CD4-positive, alpha-beta T cell treated with Interleukin-4 for 4 hours (primary cell): ENCODE measurements at regions not wholly inside any gene's neighbourhood (a gene's known extent, or its start where the extent isn't known, plus 50 kb on each side); places are given as distances from the start of the nearest gene placed in this dataset.
"Not testable (repeated sequence)": the region's sequence is repeated elsewhere in the genome, so short reads cannot be mapped to it uniquely, and the experiment has no call there.

ENCODE experiments used
- DNase-seq: peaks from one replicate; pipeline ENCODE4 v3.0.0-alpha.2; 2020

DNA sequence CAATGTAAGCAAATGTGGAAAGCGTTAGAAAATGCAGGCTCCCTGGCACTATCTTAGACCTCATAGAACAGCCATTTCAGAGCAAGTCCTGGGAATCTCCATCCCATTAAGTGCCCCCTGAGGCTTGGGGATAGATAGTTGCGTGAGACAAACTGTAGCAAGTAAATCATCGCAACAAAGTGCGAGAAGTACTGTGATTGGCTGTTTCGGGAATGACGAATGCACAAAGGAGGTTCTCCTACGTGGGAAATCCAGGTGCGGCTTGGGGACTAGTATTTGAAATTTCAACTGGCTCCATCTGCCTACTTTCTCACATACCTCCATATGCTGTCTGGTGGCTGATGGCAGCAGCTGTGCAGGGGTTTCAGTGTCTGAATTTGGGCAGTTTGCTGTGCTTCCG is 84.5 kb downstream of the PLEKHG1 start:
- DNase-seq: no peak

DNA sequence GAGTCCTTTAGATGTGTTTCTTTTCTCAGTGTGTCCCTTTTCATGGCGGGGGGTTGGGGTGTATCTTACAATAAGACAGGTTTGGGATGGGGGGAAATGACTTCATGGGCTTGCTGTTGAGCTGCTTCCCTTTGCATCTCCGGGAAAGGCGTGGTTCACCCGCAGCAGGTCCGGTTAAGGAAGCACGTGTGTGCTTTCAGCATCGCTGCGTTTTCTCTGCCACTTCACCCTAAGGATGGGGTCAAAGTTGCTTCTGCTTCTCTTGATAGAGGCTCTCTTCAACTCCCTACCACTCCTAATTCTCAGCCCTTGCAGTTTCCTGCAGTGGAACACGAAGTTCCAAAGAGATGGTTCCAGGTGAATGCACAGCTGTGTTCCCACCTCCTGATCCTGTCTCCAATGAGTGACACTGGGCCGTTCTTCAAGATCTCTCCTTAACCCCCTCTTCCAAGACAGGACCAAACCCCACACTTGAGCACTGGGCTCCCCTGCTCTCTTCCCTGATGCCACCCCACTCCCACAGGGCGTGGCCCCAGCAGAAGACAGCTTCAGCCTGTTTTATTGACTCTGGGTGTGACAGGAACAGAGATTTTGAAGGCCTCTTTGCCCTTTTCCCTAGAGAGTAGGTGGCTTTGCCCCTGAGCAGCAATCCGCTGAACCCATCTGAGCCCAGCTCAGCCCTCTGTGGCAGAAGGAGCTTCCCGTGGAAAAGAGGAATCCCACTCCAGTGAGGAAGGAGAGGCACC is 85.2 kb downstream of the PLEKHG1 start:
- no peak for DNase-seq

DNA sequence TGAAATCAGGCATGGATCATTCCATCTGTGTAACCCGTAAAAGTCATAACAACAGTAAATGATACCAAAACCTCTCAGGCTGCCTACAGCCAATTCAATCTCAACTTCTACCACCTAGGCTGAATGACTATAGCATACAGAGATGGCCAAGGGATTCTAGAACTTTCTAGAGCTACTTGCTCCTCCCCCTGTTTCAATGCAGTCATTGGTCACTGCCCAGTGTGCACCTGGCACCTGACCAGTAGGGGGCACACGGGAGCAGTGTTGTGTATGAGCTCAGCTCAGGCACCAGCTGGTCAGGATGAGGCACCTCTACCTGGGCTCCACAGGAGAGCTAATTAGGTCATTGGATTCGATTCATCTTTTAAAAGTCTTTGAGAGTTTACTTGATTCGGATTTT is 86.2 kb downstream of the PLEKHG1 start:
- DNase-seq: peak; percentile 29

- no peak for DNase-seq
Measured at GRCh38 chr6:150686566-150686965, 86.9 kb downstream of the PLEKHG1 start.

DNA sequence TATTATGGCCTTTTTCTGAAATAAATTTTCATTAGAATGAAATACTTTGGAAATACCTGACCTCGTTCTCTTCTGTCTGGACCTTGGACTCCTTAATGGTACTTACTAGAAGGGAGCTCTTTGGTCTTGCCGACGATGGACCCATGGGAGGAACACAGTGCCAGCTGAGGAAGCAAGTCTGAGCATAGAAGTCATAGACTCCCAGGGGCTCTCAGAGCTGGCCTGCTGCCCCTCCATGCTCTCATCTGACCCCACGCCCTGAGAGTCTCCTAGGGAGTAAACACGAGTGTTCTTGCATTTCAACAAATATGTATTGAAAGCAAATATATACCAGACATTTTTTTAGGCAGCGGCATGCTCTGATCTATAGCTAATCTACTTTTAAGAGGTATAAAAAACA is 87.8 kb downstream of the PLEKHG1 start:
- DNase-seq: no peak

DNA sequence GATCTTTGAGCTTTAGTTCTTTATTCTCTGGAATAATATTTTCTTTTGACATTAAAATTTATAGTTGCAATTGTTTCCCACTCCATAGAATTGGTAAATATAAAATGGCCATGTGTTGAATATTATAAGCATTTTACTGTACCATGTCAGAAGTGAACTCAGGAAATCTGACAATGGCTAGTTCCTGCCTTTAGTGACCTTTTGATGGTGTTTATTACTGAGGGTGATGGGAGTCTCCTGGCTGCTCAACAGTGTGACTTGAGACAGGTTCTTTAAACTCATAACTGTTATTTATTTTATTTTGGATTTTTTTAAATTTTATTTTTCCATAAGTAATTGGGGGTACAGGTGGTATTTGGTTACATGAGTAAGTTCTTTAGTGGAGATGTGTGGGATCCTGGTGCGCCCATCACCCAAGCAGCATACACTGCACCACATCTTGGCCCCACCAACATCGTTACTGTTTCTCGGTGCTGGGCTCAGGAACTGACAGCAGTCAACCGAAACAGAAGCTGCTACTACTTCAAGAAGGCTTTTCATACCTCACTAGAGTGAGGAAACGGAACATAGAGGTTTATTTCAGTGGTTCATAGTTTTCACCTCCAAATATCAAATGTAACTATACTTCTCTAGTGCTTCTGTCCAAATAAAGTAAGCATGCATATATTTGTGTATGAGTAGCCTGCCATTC is 90.4 kb downstream of the PLEKHG1 start:
- DNase-seq: no peak

- no peak for DNase-seq
Measured at GRCh38 chr6:150690681-150691080, 91.0 kb downstream of the PLEKHG1 start.

DNA sequence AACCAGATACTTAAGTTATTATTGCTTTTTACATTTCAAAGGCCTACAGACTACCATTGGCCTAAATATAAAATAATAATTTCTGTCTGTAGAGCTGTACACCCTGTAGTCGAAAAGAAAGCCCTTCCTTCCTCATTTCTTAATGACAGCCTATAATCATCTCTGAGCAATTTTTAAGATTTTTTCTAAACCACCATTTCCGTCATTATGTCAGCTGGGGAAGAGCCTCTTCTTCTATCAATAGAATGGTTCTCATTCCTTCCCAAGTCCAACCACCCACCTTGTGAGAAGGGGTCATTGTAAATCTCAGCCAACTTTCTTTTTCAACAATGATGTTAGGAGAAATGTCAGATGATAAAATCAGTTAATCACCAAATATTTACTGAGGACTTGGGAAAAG is 91.8 kb downstream of the PLEKHG1 start:
- no peak for DNase-seq

DNA sequence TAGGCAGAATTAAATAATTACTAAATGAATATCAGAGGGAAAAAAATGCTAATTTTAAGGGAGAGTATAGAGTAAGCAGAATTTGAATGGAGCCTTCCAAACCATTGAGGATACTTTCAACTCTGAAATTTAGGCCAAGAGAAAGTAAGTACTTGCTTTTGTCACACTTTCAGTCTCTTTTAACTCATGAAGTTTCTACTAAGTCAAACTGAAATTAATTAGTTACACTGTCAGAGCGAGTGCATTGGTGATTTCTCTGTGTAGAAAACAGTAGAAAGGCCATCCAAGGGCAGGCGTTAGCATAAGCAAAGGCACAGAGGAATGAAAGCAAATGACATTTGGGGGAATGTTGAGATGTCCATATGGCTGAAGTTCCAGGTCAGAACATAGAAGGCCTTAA is 92.9 kb downstream of the PLEKHG1 start:
- no peak for DNase-seq

DNA sequence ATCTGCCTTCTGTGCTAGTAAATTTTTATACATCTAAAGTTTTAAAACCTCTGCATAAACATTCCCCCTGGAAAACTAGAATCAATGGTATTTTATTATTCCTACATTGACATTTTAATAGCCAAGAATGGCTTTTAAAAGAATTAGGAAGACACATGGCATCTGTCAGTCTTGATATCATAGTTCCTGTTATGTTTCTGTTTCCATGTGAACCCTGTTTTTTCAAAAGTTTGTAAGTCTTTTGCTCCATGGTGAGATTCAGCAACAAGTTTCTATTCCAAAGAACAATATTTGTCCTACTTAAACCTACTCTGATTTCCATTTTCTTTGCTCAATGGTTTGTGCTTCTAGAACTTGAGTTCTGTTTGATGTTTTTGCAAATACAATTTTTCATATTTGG is 95.2 kb downstream of the PLEKHG1 start:
- DNase-seq: no peak

DNA sequence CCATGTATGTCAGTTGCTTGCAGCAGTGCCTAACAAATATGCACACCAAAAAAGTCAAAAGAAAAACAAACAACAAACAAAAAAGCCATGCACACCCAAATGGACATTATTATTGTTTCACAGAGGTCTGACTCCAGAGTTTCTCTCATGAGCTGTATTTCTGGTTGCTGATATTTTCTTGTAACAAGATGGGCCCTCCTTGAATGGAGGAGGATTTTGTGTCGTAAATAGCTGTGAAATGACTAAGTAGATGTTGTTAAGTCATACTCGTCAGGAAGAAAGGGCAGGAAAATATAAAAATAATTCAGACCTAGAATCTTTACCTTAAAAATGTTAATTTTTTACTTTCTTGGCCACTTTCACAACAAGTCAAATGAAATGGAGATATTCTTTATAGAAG is 96.0 kb downstream of the PLEKHG1 start:
- no peak for DNase-seq

DNA sequence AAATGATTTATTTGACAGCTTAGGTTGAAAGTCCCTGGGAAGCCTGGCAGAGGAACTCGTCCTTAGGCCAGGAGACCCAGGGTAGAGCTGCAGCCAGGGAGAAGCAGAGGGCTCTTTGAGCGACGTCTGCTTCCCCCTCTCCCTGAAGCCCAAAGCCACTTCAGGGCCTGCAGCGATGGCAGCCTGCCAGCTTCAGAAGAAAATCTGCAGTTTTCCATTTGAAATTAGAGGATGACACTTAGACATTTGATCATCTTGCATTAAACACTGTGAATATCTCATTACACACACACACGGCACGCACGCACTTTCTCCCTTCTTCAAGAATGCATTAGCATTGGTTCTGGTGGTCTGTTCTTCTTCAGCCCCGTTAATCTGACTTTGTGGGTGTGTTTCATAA is 96.5 kb downstream of the PLEKHG1 start:
- no peak for DNase-seq

- not testable (repeated sequence) for DNase-seq
Measured at GRCh38 chr6:150696918-150697317, 97.2 kb downstream of the PLEKHG1 start.

- no peak for DNase-seq
Measured at GRCh38 chr6:150697515-150697914, 97.8 kb downstream of the PLEKHG1 start.

DNA sequence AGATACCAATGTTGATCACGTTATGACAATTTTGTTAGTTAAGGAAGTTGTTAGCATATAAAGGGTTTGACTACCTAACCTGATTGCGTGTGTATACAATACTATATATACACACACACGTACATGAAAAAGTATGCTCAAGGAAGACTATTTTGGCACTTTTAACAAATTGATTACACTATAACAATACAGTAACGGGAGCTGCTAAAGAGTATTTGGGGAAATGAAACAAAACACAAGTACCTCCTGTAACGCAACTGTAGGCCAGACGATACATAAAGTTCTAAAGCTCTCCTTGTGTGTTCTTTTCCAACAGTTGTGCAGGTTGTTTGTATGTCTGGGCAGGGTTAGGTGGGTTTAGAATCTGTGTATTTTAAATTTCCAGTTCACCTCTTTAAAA is 98.7 kb downstream of the PLEKHG1 start:
- no peak for DNase-seq

- no peak for DNase-seq
Measured at GRCh38 chr6:150702675-150703074, 103.0 kb downstream of the PLEKHG1 start.

DNA sequence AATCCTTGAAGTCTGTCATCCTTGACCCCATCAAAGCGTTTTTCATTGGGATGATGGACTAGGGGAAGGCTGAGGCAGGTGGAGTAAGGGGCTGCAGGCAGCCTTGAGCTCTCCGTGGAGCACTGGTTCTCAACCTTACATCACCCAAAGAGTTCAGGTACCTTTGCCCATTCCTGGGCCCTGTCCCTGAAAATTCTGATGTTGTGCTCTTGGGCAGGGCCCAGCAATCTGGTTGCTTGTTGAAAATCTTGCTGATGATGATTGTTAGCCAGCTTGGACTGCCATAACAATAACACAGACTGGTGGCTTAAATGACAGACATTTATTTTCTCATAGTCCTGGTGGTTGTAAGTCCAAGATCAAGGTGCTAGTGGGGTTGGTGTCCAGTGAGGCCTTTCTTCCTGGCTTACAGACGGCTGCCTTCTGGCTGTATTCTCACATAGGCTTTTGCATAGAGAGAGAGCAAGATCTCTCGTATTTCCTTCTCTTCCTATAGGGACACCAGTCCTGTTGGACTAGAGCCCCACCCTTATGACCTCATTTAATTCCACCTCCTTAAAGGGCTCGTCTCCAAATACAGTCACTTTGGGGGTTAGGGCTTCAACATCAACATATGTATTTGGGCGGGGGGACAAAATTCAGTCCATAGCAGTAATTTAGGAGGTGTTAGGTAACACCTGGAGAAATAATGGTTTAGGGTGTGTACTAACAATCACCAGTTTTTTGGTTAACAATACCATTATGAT is 104.9 kb downstream of the PLEKHG1 start:
- DNase-seq: no peak

GRCh38 chr6:150705392-150705791 is 105.7 kb downstream of the PLEKHG1 start:
- DNase-seq: no peak

DNA sequence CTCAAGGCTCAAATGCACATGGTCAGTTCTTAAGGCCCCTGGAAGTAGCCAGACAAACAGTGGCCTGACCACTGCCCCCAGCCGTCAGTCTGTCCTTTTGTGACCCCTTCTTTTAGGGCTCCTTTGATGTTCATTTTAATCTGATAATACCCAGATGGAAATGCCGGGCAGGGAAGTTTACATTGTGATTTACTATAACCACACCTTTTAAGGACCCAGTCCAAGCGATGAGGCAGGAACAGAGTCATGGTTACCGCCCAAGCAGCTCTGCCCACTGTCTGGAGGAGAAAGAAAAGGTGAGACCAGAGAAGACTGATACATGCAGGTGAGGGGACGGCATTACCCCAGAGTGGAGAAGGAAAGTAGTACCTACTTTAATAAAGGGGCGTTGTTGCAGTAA is 110.6 kb downstream of the PLEKHG1 start:
- no peak for DNase-seq

- no peak for DNase-seq
Measured at GRCh38 chr6:150711061-150711460, 111.4 kb downstream of the PLEKHG1 start.

- DNase-seq: no peak
Measured at GRCh38 chr6:150711584-150712504, 112.2 kb downstream of the PLEKHG1 start.

- no peak for DNase-seq
Measured at GRCh38 chr6:150712505-150713252, 113.0 kb downstream of the PLEKHG1 start.
